ENCODE measurements at regions not wholly inside any gene's neighbourhood (a gene's known extent, or its start where the extent isn't known, plus 50 kb on each side); places are given as distances from the start of the nearest gene placed in this dataset.
"Not testable (repeated sequence)": the region's sequence is repeated elsewhere in the genome, so short reads cannot be mapped to it uniquely, and the experiment has no call there.

- Histone ChIP-seq H3K36me3 (no peaks in the 10 kb centered on the region), H3K4me1 (no peaks in the 10 kb centered on the region), H3K9me3 (no peaks in the 10 kb centered on the region), H3K4me3 (no peak overlapping the region), H3K27me3 (no peaks in the 10 kb centered on the region), H3K27ac (no peak overlapping the region)
- no peak for TF ChIP-seq POLR2AphosphoS5 (IDR thresholded peaks at IDR 0.05)
- TF ChIP-seq, protein P1, sequence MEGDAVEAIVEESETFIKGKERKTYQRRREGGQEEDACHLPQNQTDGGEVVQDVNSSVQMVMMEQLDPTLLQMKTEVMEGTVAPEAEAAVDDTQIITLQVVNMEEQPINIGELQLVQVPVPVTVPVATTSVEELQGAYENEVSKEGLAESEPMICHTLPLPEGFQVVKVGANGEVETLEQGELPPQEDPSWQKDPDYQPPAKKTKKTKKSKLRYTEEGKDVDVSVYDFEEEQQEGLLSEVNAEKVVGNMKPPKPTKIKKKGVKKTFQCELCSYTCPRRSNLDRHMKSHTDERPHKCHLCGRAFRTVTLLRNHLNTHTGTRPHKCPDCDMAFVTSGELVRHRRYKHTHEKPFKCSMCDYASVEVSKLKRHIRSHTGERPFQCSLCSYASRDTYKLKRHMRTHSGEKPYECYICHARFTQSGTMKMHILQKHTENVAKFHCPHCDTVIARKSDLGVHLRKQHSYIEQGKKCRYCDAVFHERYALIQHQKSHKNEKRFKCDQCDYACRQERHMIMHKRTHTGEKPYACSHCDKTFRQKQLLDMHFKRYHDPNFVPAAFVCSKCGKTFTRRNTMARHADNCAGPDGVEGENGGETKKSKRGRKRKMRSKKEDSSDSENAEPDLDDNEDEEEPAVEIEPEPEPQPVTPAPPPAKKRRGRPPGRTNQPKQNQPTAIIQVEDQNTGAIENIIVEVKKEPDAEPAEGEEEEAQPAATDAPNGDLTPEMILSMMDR (IDR thresholded peaks at IDR 0.05): no peak
- no peak for TF ChIP-seq POLR2A (IDR thresholded peaks at IDR 0.05)
- no peak for TF ChIP-seq EP300 (IDR thresholded peaks at IDR 0.05)
- DNase-seq: no peak
- intact Hi-C loops (cut with DNase I): no loop called here
- WGBS, 2 donors: 88% methylated on average over 7 of the region's 7 CpGs
Measured at GRCh38 chr18:39311111-39311712, 1745.6 kb upstream of the CELF4 start.

GRCh38 chr18:39308931-39309521 lies 1743.4 kb upstream of the CELF4 start:
- WGBS, 2 donors: 96 to 97% methylated on average over 36 of the region's 36 CpGs
- intact Hi-C loops (cut with DNase I); DNase-seq: not testable (repeated sequence)

DNA sequence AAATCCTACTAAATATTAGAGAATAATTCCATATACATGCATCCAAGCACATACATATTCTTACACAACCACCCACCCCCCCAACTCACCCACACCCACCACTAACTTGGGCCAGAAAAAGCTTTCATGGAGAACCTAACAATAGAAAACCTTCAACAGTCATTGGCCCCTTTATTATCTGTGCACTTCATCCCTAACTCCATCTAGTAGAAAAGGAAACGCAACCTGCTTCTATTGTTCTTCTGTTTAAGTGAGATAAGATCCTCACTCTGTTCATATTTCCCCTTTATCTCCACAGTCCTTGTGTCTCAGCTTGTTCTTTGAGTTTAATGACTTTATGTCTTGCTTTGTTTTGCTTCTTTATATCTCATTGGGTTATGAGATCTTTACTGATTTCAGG lies 1740.2 kb upstream of the CELF4 start:
- Histone ChIP-seq H3K27ac (no peak overlapping the region), H3K9me3 (no peaks in the 10 kb centered on the region), H3K36me3 (no peaks in the 10 kb centered on the region), H3K27me3 (no peaks in the 10 kb centered on the region), H3K4me3 (no peak overlapping the region), H3K4me1 (no peaks in the 10 kb centered on the region)
- no peak for DNase-seq
- TF ChIP-seq POLR2AphosphoS5 (IDR thresholded peaks at IDR 0.05) (no peak), POLR2A (IDR thresholded peaks at IDR 0.05) (no peak), EP300 (IDR thresholded peaks at IDR 0.05) (no peak)
- TF ChIP-seq, protein P1 (IDR thresholded peaks at IDR 0.05): no peak
- intact Hi-C loops (cut with DNase I): no loop called here
- 88 to 90% methylated on average over 1 of the region's 1 CpG for WGBS, 2 donors

More at GRCh38 chr18:39308931-39309521, 1743.4 kb upstream of the CELF4 start:
- not testable (repeated sequence) for H3K36me3 ChIP-seq, H3K9me3 ChIP-seq, H3K27ac ChIP-seq, H3K4me3 ChIP-seq, H3K4me1 ChIP-seq, H3K27me3 ChIP-seq

GRCh38 chr18:39302481-39302880 lies 1736.9 kb upstream of the CELF4 start:
- no peaks in the 10 kb centered on the region for H3K27me3 ChIP-seq
- H3K4me3 ChIP-seq: no peak overlapping the region
- DNase-seq: no peak
- no peaks in the 10 kb centered on the region for H3K9me3 ChIP-seq
- no peaks in the 10 kb centered on the region for H3K36me3 ChIP-seq
- no peaks in the 10 kb centered on the region for H3K4me1 ChIP-seq
- intact Hi-C loops (cut with DNase I): no loop called here
- TF ChIP-seq POLR2AphosphoS5 (IDR thresholded peaks at IDR 0.05) (no peak), POLR2A (IDR thresholded peaks at IDR 0.05) (no peak), EP300 (IDR thresholded peaks at IDR 0.05) (no peak)
- TF ChIP-seq, protein P1 (IDR thresholded peaks at IDR 0.05): no peak
- H3K27ac ChIP-seq: no peak overlapping the region

DNA sequence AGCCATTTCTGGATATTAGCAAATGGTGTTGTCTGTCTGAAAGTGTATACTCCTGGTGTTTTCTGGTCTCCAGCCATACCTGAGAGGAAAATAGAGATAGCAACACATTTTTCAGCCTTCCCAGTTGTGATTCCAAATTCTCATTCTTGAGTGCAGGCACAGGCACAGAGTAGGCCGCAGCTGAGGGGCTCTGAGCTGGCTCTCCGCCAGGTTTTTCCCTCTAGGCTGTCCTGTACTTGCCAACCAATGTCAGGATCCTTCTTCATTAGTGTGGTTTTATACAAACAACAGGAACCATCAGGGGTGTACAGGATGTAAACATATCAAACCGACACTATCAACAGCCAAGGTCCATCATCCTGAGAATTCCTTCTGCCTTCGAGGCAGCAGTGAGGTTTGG lies 1733.6 kb upstream of the CELF4 start:
- H3K4me1 ChIP-seq: no peaks in the 10 kb centered on the region
- intact Hi-C loops (cut with DNase I): no loop called here
- H3K4me3 ChIP-seq: no peak overlapping the region
- H3K27me3 ChIP-seq: no peaks in the 10 kb centered on the region
- TF ChIP-seq POLR2A (IDR thresholded peaks at IDR 0.05) (no peak), EP300 (IDR thresholded peaks at IDR 0.05) (no peak), POLR2AphosphoS5 (IDR thresholded peaks at IDR 0.05) (no peak)
- TF ChIP-seq, protein P1 (IDR thresholded peaks at IDR 0.05): no peak
- DNase-seq: no peak
- H3K36me3 ChIP-seq: no peaks in the 10 kb centered on the region
- H3K9me3 ChIP-seq: no peaks in the 10 kb centered on the region
- H3K27ac ChIP-seq: no peak overlapping the region
- 79 to 85% methylated on average over 4 of the region's 4 CpGs for WGBS, 2 donors

Measured in sigmoid colon (tissue), 6 donors.